SK-N-SH treated with all-trans-retinoic acid at 6 μM for 48 hours (cell line): ENCODE measurements at regions not wholly inside any gene's neighbourhood (a gene's known extent, or its start where the extent isn't known, plus 50 kb on each side); places are given as distances from the start of the nearest gene placed in this dataset.

ENCODE experiments used
- ZC3H10 ChIP-seq: fragments of 250-450 bp; sonication (Bioruptor Pico); IDR thresholded peaks from 2 replicates; pipeline ENCODE4 v1.5.1; 2021; ENCODE audit warnings: mild to moderate bottlenecking, moderate library complexity
- ZFP30 ChIP-seq: fragments of 450-650 bp; formaldehyde crosslinking; IDR thresholded peaks from 2 replicates; pipeline ENCODE4 v1.5.0; 2022; ENCODE audit warnings: mild to moderate bottlenecking, moderate library complexity
- ZNF565 ChIP-seq: fragments of 450-650 bp; formaldehyde crosslinking; conservative IDR thresholded peaks from 2 replicates; pipeline ENCODE4 v1.5.0; 2020; ENCODE audit warnings: low read depth, mild to moderate bottlenecking, moderate library complexity

DNA sequence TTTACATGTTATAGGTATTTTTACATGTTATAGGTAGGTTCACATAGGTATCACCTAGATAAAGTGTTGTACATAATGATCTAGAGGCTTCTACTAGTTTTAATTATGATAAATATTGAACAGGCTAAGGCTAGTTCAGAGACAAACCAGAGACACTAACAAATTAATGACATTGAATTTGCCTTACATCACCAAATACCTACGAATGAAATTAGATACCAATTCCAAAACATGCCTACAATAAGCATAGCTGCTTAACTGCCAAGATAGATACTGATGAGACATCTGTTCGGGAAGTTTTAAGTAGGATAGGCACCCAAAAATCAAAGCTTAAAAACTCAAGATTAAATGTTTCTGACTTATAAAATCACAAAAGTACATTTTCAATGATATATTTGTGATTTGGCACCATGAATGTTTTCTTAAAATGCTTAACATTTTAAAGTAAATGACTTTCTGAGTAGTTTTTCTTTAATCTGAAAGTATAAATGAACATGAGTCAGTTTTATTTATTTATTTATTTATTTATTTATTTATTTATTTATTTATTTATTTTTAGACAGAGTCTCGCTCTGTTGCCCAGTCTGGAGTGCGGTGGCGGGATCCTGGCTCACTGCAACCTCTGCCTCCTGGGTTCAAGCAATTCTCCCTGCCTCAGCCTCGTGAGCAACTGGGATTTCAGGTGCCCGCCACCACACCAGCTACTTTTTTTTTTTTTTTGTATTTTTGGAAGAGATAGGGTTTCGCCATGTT is 703.1 kb upstream of the ARRDC3 start:
- TF ChIP-seq ZC3H10 (CRISPR knock-in tag) (no peak), ZNF565 (CRISPR knock-in tag) (no peak), ZFP30 (CRISPR knock-in tag) (no peak)
